ENCODE measurements at regions not wholly inside any gene's neighbourhood (a gene's known extent, or its start where the extent isn't known, plus 50 kb on each side); places are given as distances from the start of the nearest gene placed in this dataset.

DNA sequence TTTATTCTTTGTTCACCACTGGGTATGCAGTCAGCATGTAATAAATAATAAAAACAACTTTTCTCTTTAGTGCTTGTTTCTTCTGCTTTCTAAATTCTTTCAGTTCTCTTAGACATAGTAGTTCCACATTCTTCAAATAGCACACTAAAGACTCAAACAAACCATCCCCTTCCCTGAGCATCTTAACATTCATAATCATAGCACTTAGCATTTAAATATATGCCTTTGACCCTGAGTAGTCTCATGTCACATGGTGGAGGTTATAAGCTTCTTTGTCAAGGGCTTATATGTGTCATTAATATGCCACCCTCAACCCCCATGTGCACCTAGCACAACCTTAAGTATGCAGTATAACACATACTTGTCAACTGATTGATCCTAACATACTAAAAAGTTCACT, 212.7 kb downstream of the PHLDA1 start:
- TF ChIP-seq RARB (CRISPR knock-in tag; IDR thresholded peaks at IDR 0.05) (no peak), ZFP36 (IDR thresholded peaks at IDR 0.05; ENCODE audit: borderline replicate concordance, partially characterized antibody) (no peak), EHF (CRISPR knock-in tag; IDR thresholded peaks at IDR 0.05) (no peak), POLR2AphosphoS2 (conservative IDR thresholded peaks at IDR 0.05; ENCODE audit: low read length) (no peak), CTCF (IDR thresholded peaks at IDR 0.05) (no peak), POLR2A (IDR thresholded peaks at IDR 0.05; ENCODE audit: low read length) (no peak), HDAC2 (IDR thresholded peaks at IDR 0.05) (no peak), NPAS2 (CRISPR knock-in tag; IDR thresholded peaks at IDR 0.05; ENCODE audit: borderline replicate concordance) (no peak), ZSCAN20 (CRISPR knock-in tag; IDR thresholded peaks at IDR 0.05) (no peak), PHF8 (IDR thresholded peaks at IDR 0.05; ENCODE audit: borderline replicate concordance, low read depth) (no peak), JUNB (IDR thresholded peaks at IDR 0.05) (no peak)
- CTCF ChIA-PET = interaction anchor here (0.7 to 2.0 kb wide), 4 partner anchors 10 to 291 kb away, joined by 3 to 7 read pairs (median 4); no protein-coding TSS in a partner anchor
- Histone ChIP-seq H3K4me1 (peaks cover 13% of the 10 kb centered on the region; the same call in 2 of the 3 replicates), H3K9me3 (no peaks in the 10 kb centered on the region), H3K27ac (peak overlapping the region in 1 of 2 experiments; percentile 53; a peak in 3 of 6 replicates), H3K4me3 (no peak overlapping the region), H3K4me2 (no peak overlapping the region)
- POLR2A ChIA-PET = no interaction called here
- FAIRE-seq (peak; percentile 43), DNase-seq (ENCODE audit: low read depth in 1 of 2, low spot score in 1 of 2) (no peak), ATAC-seq (no peak)

DNA sequence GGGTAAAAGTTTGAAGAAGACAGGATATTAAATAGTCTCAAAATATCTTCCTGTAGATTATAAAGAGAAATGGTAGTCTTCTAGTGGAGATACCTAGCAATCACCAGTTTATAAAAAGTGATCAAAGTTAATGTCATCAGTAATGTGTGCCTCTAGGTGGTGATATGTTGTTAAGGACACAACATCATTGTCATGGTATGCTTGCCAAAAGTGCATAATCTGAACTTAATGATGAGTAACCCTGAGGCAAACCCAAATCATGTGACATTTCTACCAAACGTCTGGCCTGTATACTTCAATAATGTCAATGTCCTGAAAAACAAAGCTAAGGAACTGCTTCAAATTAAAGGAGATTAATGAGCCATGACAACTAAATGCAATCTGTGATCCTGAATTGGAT, 214.7 kb downstream of the PHLDA1 start:
- H3K27ac ChIP-seq = peak overlapping the region in 1 of 2 experiments; percentile 25; a peak in 1 of 6 replicates
- WGBS (ENCODE audit: missing lambda C conversion rate) = 0% methylated on average over 1 of the region's 1 CpG
- H3K9me3 ChIP-seq = no peaks in the 10 kb centered on the region
- POLR2A ChIA-PET = interaction anchor here (1.4 kb wide), 1 partner anchor 214 kb away, joined by 4 read pairs; no protein-coding TSS in a partner anchor
- H3K4me1 ChIP-seq = peaks cover 13% of the 10 kb centered on the region; the same call in 2 of the 3 replicates
- peak; percentile 53 for TF ChIP-seq SMC3 (IDR thresholded peaks at IDR 0.05)
- no peak for TF ChIP-seq FOSL2 (IDR thresholded peaks at IDR 0.05)
- TF ChIP-seq FOSL2 (CRISPR knock-in tag; IDR thresholded peaks at IDR 0.05) = peak; percentile 50; the same call in 1 of the 2 replicates
- TF ChIP-seq, protein P1, sequence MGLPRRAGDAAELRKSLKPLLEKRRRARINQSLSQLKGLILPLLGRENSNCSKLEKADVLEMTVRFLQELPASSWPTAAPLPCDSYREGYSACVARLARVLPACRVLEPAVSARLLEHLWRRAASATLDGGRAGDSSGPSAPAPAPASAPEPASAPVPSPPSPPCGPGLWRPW (IDR thresholded peaks at IDR 0.05) = no peak
- TF ChIP-seq RAD21 (conservative IDR thresholded peaks at IDR 0.05 in 1 of 2, IDR thresholded peaks at IDR 0.05 in 1 of 2) = peak; percentile 58 to 67; a peak in 4 of 5 replicates
- TF ChIP-seq CTCF (IDR thresholded peaks at IDR 0.05) = peak; percentile 28; the same call in 2 of the 3 replicates
- FAIRE-seq (peak; percentile 65), DNase-seq (ENCODE audit: low read depth in 1 of 2, low spot score in 1 of 2) (peak; percentile 19 to 74), ATAC-seq (peak; percentile 47 to 58; a peak in 4 of 6 replicates)
- no peak overlapping the region for H3K4me3 ChIP-seq
- no peak overlapping the region; the same call in 2 of the 3 replicates for H3K4me2 ChIP-seq
- CTCF ChIA-PET = interaction anchor here (1.1 to 2.2 kb wide), 8 partner anchors 9 to 289 kb away, joined by 3 to 10 read pairs (median 4); partner anchors contain the start of gene PHLDA1

- Histone ChIP-seq H3K4me1 (peaks cover 13% of the 10 kb centered on the region; the same call in 2 of the 3 replicates), H3K4me3 (no peak overlapping the region), H3K27ac (peak overlapping the region in 1 of 2 experiments; percentile 65; a peak in 3 of 6 replicates), H3K4me2 (no peak overlapping the region), H3K9me3 (no peaks in the 10 kb centered on the region)
- POLR2A ChIA-PET = interaction anchor here (1.4 kb wide), 1 partner anchor 215 kb away, joined by 4 read pairs; no protein-coding TSS in a partner anchor
- FAIRE-seq (no peak), DNase-seq (ENCODE audit: low read depth in 1 of 2, low spot score in 1 of 2) (no peak), ATAC-seq (no peak)
- 83% methylated on average over 1 of the region's 1 CpG for WGBS (ENCODE audit: missing lambda C conversion rate)
- CTCF ChIA-PET = interaction anchor here (1.1 to 2.2 kb wide), 4 partner anchors 12 to 288 kb away, joined by 3 to 6 read pairs (median 4); no protein-coding TSS in a partner anchor
- TF ChIP-seq KDM1A (IDR thresholded peaks at IDR 0.05; ENCODE audit: low read depth) (no peak), ZFP36 (IDR thresholded peaks at IDR 0.05; ENCODE audit: borderline replicate concordance, partially characterized antibody) (no peak), CTCF (IDR thresholded peaks at IDR 0.05) (no peak), EHMT2 (IDR thresholded peaks at IDR 0.05; ENCODE audit: low read depth) (no peak), HOXB5 (CRISPR knock-in tag; IDR thresholded peaks at IDR 0.05) (no peak), NFE2L2 (conservative IDR thresholded peaks at IDR 0.05; ENCODE audit: low read length) (no peak), HOXA7 (CRISPR knock-in tag; IDR thresholded peaks at IDR 0.05) (no peak)
These were observed 215.8 kb downstream of the PHLDA1 start for GRCh38 chr12:75815756-75816155.
